ENCODE measurements at regions not wholly inside any gene's neighbourhood (a gene's known extent, or its start where the extent isn't known, plus 50 kb on each side); places are given as distances from the start of the nearest gene placed in this dataset.

DNA sequence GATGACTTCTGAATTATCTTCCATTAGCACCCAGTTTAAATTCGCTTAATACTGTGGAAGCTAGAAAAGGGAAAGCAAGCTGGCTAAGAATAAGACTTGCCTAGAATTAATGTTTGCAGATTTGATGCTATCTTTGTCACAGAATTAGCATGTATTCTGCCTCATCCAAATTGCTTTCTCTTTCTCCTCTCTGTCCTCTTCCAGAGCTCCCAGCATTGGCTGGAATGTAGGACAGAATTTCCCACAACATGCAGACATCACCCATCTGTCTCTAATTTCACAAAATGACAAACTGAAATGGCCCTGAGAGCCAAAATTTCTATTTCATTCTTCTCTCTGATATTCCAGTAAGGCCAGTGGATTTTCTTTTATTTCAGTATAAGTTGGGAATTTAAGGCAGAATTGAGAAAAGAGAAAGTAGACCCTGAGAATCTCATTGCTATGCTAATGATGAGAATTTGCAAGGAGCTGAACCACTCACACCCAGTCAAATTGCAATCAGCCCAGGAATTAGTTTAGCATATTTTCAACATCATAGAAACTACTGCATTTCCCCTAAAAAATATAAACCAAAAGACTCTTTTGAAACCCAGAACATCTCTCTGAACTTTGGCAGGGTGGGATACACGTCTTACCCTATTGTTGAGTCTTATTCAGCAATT lies 188.8 kb downstream of the RCHY1 start:
- ChIA-PET CTCF (no interaction called here), POLR2A (no interaction called here)
- Histone ChIP-seq H3K36me3 (ENCODE audit: control insufficient read depth in 2 of 2, extremely low read depth in 1 of 2, insufficient read depth in 2 of 2, low read length in 2 of 2) (no peaks in the 10 kb centered on the region), H3K4me1 (ENCODE audit: control insufficient read depth, extremely low read depth, insufficient read depth, low read length) (no peaks in the 10 kb centered on the region), H3K9me3 (replicated peaks; ENCODE audit: control insufficient read depth, insufficient read depth, low read length) (no peaks in the 10 kb centered on the region), H3K9me1 (replicated peaks; ENCODE audit: control insufficient read depth, extremely low read depth, insufficient read depth, low read length) (no peaks in the 10 kb centered on the region), H4K20me1 (replicated peaks; ENCODE audit: control insufficient read depth, extremely low read depth, insufficient read depth, low read length) (no peaks in the 10 kb centered on the region), H3K79me2 (ENCODE audit: control insufficient read depth, insufficient read depth, low read length) (no peaks in the 10 kb centered on the region), H3K27ac (ENCODE audit: insufficient read depth, low read depth, low read length) (no peak overlapping the region), H3K4me2 (ENCODE audit: insufficient read depth, low read length) (no peak overlapping the region), H3K9ac (replicated peaks; ENCODE audit: extremely low read depth, insufficient read depth, low read length) (no peak overlapping the region), H2AFZ (ENCODE audit: low read depth, low read length) (no peak overlapping the region), H3K4me3 (replicated peaks in 1 of 3; ENCODE audit: insufficient read depth in 1 of 3, low read depth in 1 of 3, low read length in 3 of 3) (no peak overlapping the region), H3K27me3 (ENCODE audit: control insufficient read depth in 2 of 2, insufficient read depth in 2 of 2, low read length in 2 of 2) (no peaks in the 10 kb centered on the region)
- TF ChIP-seq MYC (IDR thresholded peaks at IDR 0.05; ENCODE audit: low read depth, low read length): no peak
- TF ChIP-seq CTCF (IDR thresholded peaks at IDR 0.05; ENCODE audit: extremely low read depth in 1 of 2, insufficient read depth in 1 of 2, low read depth in 1 of 2, low read length in 2 of 2): no peak
- no peak for TF ChIP-seq POLR2A (IDR thresholded peaks at IDR 0.05; ENCODE audit: low read depth, low read length)
- no peak for TF ChIP-seq POLR2AphosphoS5 (IDR thresholded peaks at IDR 0.05; ENCODE audit: insufficient read depth, low read depth, low read length)
- TF ChIP-seq JUN (IDR thresholded peaks at IDR 0.05; ENCODE audit: borderline replicate concordance, insufficient read depth, insufficient read length, low read depth): no peak
- no peak for TF ChIP-seq GATA2 (IDR thresholded peaks at IDR 0.05; ENCODE audit: insufficient read depth, insufficient read length, low read depth, low read length)
- TF ChIP-seq FOS (IDR thresholded peaks at IDR 0.05; ENCODE audit: borderline replicate concordance, insufficient read depth, low read length): no peak
- TF ChIP-seq, protein P1, sequence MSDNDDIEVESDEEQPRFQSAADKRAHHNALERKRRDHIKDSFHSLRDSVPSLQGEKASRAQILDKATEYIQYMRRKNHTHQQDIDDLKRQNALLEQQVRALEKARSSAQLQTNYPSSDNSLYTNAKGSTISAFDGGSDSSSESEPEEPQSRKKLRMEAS (IDR thresholded peaks at IDR 0.05; ENCODE audit: insufficient read depth, insufficient read length): no peak
- TF ChIP-seq EZH2 (IDR thresholded peaks at IDR 0.05; ENCODE audit: borderline replicate concordance, low read depth, low read length, severe bottlenecking): no peak
- dilution Hi-C loops (cut with MboI; ENCODE audit: extremely low pct_ligation_motif_present, low sequenced_read_pairs) (no loop called here), intact Hi-C loops (cut with micrococcal nuclease) (no loop called here)
- no TSS peak for BruUV-seq (replicated peaks)
- DNase-seq (ENCODE audit: low read depth, low spot score) (no peak), FAIRE-seq (no peak)

Data from endothelial cell of umbilical vein (primary cell).